ENCODE measurements at regions not wholly inside any gene's neighbourhood (a gene's known extent, or its start where the extent isn't known, plus 50 kb on each side); places are given as distances from the start of the nearest gene placed in this dataset.

GRCh38 chr6:119479860-119480655, 130.5 kb upstream of the MAN1A1 start:
- TF ChIP-seq, protein P1, sequence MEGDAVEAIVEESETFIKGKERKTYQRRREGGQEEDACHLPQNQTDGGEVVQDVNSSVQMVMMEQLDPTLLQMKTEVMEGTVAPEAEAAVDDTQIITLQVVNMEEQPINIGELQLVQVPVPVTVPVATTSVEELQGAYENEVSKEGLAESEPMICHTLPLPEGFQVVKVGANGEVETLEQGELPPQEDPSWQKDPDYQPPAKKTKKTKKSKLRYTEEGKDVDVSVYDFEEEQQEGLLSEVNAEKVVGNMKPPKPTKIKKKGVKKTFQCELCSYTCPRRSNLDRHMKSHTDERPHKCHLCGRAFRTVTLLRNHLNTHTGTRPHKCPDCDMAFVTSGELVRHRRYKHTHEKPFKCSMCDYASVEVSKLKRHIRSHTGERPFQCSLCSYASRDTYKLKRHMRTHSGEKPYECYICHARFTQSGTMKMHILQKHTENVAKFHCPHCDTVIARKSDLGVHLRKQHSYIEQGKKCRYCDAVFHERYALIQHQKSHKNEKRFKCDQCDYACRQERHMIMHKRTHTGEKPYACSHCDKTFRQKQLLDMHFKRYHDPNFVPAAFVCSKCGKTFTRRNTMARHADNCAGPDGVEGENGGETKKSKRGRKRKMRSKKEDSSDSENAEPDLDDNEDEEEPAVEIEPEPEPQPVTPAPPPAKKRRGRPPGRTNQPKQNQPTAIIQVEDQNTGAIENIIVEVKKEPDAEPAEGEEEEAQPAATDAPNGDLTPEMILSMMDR (IDR thresholded peaks at IDR 0.05), result no peak
- no peak for TF ChIP-seq POLR2A (IDR thresholded peaks at IDR 0.05)
